Panc1 (cell line): ENCODE measurements at regions not wholly inside any gene's neighbourhood (a gene's known extent, or its start where the extent isn't known, plus 50 kb on each side); places are given as distances from the start of the nearest gene placed in this dataset.

Source experiments
- ATAC-seq: fragments of 200-7000 bp; cut with Tn5 transposase; 2 replicates; pipeline ENCODE4 v1.9.1; 2020; ENCODE audit warnings: mild to moderate bottlenecking, moderate library complexity
- BruUV-seq: library from RNA; stranded (reverse); fragments of 400-500 nt; replicated peaks from 2 replicates; lab custom pipeline; 2021; lab: Mats Ljungman, UMichigan
- CTCF ChIA-PET: fragments of 300-600 bp; sonication (Branson Sonifier 250); formaldehyde crosslinking; loops from one replicate; lab custom pipeline; 2022; ENCODE audit warnings: antibody characterized with exemption; lab: Charles Lee
- POLR2A ChIA-PET: fragments of 300-600 bp; sonication (Branson Sonifier 250); formaldehyde crosslinking; loops from one replicate; lab custom pipeline; 2022; ENCODE audit warnings: antibody characterized with exemption; lab: Charles Lee
- DNase-seq: peaks from one replicate; pipeline ENCODE4 v3.0.0-alpha.2; 2010; ENCODE audit warnings: low read depth, low spot score
- H3K27ac ChIP-seq: 2 replicates; pipeline ENCODE4 v1.5.1; 2011; ENCODE audit warnings: mild to moderate bottlenecking, low read length, inconsistent platforms
- H3K27me3 ChIP-seq: fragments of 200-500 bp; sonication (Bioruptor generic); 2 replicates; pipeline ENCODE4 v1.6.0; 2014; ENCODE audit warnings: low read length, inconsistent platforms; ENCODE audit not compliant: control insufficient read depth, insufficient read depth
- H3K36me3 ChIP-seq: fragments of 200-500 bp; sonication (Bioruptor generic); 2 replicates; pipeline ENCODE4 v1.5.1; 2014; ENCODE audit warnings: inconsistent platforms, mild to moderate bottlenecking, low read length, moderate library complexity; ENCODE audit not compliant: control insufficient read depth, insufficient read depth
- H3K4me1 ChIP-seq: 2 replicates; pipeline ENCODE4 v1.5.1; 2011; ENCODE audit warnings: inconsistent platforms, mild to moderate bottlenecking, low read length, moderate library complexity; ENCODE audit not compliant: control insufficient read depth, insufficient read depth
- H3K4me3 ChIP-seq, 2 experiments: 2 replicates each; pipeline ENCODE4 v1.5.1; 2011 to 2012; ENCODE audit warnings: low read depth in 2 of 2, low read length in 2 of 2, mild to moderate bottlenecking in 2 of 2, inconsistent platforms in 1 of 2, moderate library complexity in 1 of 2
- H3K9me3 ChIP-seq: fragments of 200-500 bp; sonication (Bioruptor generic); 2 replicates; pipeline ENCODE4 v1.5.1; 2014; ENCODE audit warnings: low read depth, mild to moderate bottlenecking, inconsistent platforms, low read length, moderate library complexity; ENCODE audit not compliant: control insufficient read depth, insufficient read depth
- CTCF ChIP-seq: fragments of 450-650 bp; IDR thresholded peaks from 2 replicates; pipeline ENCODE4 v1.5.1; 2017; ENCODE audit warnings: mild to moderate bottlenecking
- POLR2AphosphoS5 ChIP-seq: IDR thresholded peaks from 2 replicates; pipeline ENCODE4 v1.6.1; 2012; ENCODE audit warnings: mild to moderate bottlenecking, low read depth, low read length, moderate library complexity
- SIN3A ChIP-seq: IDR thresholded peaks from 2 replicates; pipeline ENCODE4 v1.6.1; 2012; ENCODE audit warnings: low read depth, mild to moderate bottlenecking, low read length, moderate library complexity, borderline replicate concordance; ENCODE audit not compliant: insufficient read depth
- TCF7L2 ChIP-seq: IDR thresholded peaks from 2 replicates; pipeline ENCODE4 v1.6.1; 2011; ENCODE audit warnings: mild to moderate bottlenecking, low read depth, low read length, inconsistent platforms
- in situ Hi-C: cut with HindIII; loops from 2 replicates; pipeline ENCODE4 v1.10.0; 2016; ENCODE audit warnings: low sequenced_read_pairs, low pct_unique_long_range_greater_than_20kb
- intact Hi-C: fragments of 100-400 bp; cut with micrococcal nuclease; formaldehyde crosslinking; loops from one replicate; pipeline ENCODE4 v1.10.0; 2022; ENCODE audit not compliant: unreplicated experiment
- TF ChIP-seq, protein P1 (sequence below), 2 experiments: IDR thresholded peaks; 2 replicates each; pipeline ENCODE4 v1.6.1; 2011 to 2012; ENCODE audit warnings: low read depth in 2 of 2, control low read depth in 1 of 2, low read length in 1 of 2, mild to moderate bottlenecking in 1 of 2, moderate library complexity in 1 of 2; ENCODE audit not compliant: insufficient read depth in 1 of 2

- no peak overlapping the region for H3K4me3 ChIP-seq
- H3K9me3 ChIP-seq: peaks cover 17% of the 10 kb centered on the region; the same call in 1 of the 2 replicates
- DNase-seq (no peak), ATAC-seq (no peak)
- intact Hi-C loops: no loop called here
- H3K27ac ChIP-seq: no peak overlapping the region
- POLR2A ChIA-PET: no interaction called here
- TF ChIP-seq TCF7L2 (no peak), POLR2AphosphoS5 (no peak), CTCF (no peak), SIN3A (no peak)
- TF ChIP-seq, protein P1, sequence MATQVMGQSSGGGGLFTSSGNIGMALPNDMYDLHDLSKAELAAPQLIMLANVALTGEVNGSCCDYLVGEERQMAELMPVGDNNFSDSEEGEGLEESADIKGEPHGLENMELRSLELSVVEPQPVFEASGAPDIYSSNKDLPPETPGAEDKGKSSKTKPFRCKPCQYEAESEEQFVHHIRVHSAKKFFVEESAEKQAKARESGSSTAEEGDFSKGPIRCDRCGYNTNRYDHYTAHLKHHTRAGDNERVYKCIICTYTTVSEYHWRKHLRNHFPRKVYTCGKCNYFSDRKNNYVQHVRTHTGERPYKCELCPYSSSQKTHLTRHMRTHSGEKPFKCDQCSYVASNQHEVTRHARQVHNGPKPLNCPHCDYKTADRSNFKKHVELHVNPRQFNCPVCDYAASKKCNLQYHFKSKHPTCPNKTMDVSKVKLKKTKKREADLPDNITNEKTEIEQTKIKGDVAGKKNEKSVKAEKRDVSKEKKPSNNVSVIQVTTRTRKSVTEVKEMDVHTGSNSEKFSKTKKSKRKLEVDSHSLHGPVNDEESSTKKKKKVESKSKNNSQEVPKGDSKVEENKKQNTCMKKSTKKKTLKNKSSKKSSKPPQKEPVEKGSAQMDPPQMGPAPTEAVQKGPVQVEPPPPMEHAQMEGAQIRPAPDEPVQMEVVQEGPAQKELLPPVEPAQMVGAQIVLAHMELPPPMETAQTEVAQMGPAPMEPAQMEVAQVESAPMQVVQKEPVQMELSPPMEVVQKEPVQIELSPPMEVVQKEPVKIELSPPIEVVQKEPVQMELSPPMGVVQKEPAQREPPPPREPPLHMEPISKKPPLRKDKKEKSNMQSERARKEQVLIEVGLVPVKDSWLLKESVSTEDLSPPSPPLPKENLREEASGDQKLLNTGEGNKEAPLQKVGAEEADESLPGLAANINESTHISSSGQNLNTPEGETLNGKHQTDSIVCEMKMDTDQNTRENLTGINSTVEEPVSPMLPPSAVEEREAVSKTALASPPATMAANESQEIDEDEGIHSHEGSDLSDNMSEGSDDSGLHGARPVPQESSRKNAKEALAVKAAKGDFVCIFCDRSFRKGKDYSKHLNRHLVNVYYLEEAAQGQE (IDR thresholded peaks at IDR 0.05; ENCODE audit: insufficient read depth in 1 of 2, low read depth in 2 of 2, low read length in 1 of 2): no peak
- H3K36me3 ChIP-seq: no peaks in the 10 kb centered on the region
- no peaks in the 10 kb centered on the region for H3K4me1 ChIP-seq
- no TSS peak for BruUV-seq
- H3K27me3 ChIP-seq: no peaks in the 10 kb centered on the region
- CTCF ChIA-PET: no interaction called here
- in situ Hi-C loops: no loop called here
These were observed 1066.2 kb downstream of the TTLL7 start for GRCh38 chr1:82932727-82933126.

- TF ChIP-seq, protein P1 (IDR thresholded peaks at IDR 0.05; ENCODE audit: insufficient read depth in 1 of 2, low read depth in 2 of 2, low read length in 1 of 2): no peak
- TF ChIP-seq SIN3A: no peak
- no peak for TF ChIP-seq POLR2AphosphoS5
- no peak for TF ChIP-seq TCF7L2
- TF ChIP-seq CTCF: no peak
- BruUV-seq: no TSS peak
These were observed 1066.7 kb downstream of the TTLL7 start for GRCh38 chr1:82932207-82932606.

More at GRCh38 chr1:82932207-82932606, 1066.7 kb downstream of the TTLL7 start:
- Histone ChIP-seq H3K27me3 (no peaks in the 10 kb centered on the region), H3K4me3 (no peak overlapping the region), H3K4me1 (no peaks in the 10 kb centered on the region), H3K9me3 (peaks cover 17% of the 10 kb centered on the region; the same call in 1 of the 2 replicates), H3K36me3 (no peaks in the 10 kb centered on the region), H3K27ac (no peak overlapping the region)
- ChIA-PET CTCF (no interaction called here), POLR2A (no interaction called here)
- DNase-seq (no peak), ATAC-seq (no peak)
- in situ Hi-C loops (no loop called here), intact Hi-C loops (no loop called here)
